Epithelial cell of esophagus (primary cell): ENCODE measurements at regions not wholly inside any gene's neighbourhood (a gene's known extent, or its start where the extent isn't known, plus 50 kb on each side); places are given as distances from the start of the nearest gene placed in this dataset.

Experiments
- DNase-seq: peaks from one replicate; pipeline ENCODE4 v3.0.0; 2010; ENCODE audit warnings: low read depth
- H3K4me3 ChIP-seq: 2 replicates; pipeline ENCODE4 v1.5.1; 2011; ENCODE audit warnings: mild to moderate bottlenecking, low read length, control low read depth
- TF ChIP-seq, protein P1 (sequence below): IDR thresholded peaks from 2 replicates; pipeline ENCODE4 v1.5.1; 2011; ENCODE audit warnings: low read depth, mild to moderate bottlenecking, low read length, control low read depth, inconsistent platforms; ENCODE audit not compliant: insufficient read depth; ENCODE audit errors: missing control alignments

DNA sequence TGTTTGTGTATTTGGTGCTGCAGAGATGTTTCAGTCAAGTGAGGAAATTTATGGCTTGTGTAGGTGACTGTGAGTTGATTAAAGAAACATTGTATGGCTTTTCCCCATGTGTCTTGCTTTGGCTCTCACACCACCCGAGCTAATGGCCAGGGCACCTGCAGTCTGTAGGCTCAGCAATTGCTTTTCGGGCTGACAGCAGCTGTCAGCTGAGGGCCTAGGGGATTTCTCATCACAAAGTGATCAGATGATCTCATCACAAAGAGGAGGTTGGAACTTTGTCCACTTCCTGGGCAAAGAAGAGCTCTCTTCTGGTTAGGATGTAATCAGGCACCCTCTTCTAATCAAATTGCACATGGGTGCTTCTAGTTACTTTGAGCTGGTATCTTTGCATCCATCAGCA is 632.2 kb downstream of the SLC4A3 start:
- no peak overlapping the region for H3K4me3 ChIP-seq
- DNase-seq = no peak
- TF ChIP-seq, protein P1, sequence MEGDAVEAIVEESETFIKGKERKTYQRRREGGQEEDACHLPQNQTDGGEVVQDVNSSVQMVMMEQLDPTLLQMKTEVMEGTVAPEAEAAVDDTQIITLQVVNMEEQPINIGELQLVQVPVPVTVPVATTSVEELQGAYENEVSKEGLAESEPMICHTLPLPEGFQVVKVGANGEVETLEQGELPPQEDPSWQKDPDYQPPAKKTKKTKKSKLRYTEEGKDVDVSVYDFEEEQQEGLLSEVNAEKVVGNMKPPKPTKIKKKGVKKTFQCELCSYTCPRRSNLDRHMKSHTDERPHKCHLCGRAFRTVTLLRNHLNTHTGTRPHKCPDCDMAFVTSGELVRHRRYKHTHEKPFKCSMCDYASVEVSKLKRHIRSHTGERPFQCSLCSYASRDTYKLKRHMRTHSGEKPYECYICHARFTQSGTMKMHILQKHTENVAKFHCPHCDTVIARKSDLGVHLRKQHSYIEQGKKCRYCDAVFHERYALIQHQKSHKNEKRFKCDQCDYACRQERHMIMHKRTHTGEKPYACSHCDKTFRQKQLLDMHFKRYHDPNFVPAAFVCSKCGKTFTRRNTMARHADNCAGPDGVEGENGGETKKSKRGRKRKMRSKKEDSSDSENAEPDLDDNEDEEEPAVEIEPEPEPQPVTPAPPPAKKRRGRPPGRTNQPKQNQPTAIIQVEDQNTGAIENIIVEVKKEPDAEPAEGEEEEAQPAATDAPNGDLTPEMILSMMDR = no peak

DNA sequence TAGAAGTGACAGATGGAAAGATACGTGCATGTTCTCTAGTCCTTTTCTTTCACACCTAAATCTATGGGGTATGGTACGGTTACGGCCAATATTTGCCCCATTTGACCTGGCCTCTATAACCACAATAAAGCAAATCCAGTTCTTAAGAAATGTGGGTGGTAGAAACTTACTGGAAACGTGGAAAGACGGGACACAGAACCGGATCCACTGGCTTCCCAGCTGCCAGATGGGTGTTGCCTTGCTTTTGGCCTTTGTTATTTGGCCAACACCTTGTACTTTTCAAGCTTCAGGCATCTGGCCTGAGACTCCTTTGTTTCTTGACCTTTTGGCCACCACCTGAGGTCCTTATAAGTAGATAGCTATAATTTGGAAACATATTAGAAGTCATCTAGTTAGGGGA is 635.9 kb downstream of the SLC4A3 start:
- TF ChIP-seq, protein P1 = no peak
- DNase-seq = peak; percentile 27
- no peak overlapping the region for H3K4me3 ChIP-seq

DNA sequence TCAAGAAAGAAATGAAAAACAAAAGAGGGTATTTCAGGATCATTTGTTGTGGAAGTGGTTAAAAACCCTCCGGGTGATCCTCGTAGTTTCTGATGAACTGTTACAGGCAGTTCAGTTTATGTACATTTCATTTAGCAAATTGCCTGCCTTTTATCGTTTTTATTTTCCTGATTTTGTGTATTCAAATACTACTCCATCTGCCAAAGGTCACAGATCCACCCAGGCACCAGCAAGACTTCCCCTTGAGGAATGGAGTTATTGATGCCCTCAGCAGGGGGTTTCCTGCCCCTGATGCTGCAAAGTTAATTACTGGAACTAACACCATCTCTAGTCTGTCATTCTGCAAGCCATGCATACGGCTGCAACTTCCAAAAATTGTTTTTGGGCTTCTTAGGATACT is 641.9 kb downstream of the SLC4A3 start:
- DNase-seq = no peak
- no peak overlapping the region for H3K4me3 ChIP-seq
- TF ChIP-seq, protein P1 = no peak

DNA sequence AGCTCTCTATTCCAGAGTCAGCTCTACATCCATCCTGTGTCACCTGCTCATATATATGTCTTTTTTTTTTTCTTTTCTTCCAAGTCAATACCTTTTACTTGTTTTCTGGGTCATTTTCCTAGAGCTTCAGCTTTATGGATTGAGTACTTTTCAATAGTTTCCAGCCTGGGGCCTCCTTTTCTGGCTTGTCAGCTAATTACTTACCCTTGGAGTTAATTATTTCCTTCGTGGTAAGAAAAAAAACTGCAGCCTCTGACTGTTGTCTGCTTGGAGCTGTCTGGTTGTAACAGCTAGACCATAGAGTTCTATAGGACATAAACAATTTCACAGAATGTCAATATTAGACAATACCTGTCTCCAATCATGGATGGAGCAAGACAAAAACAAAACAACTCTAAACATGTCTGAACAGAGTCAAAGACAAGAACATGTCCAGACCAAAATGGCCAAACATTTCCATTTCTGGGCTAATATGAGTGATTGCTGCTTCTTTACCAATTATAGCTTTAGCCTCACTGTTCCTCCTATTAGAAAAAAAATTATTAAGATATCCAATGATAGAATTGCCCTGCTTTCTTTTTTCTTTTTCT is 643.1 kb downstream of the SLC4A3 start:
- TF ChIP-seq, protein P1 = no peak
- H3K4me3 ChIP-seq = no peak overlapping the region
- peak; percentile 89 for DNase-seq

DNA sequence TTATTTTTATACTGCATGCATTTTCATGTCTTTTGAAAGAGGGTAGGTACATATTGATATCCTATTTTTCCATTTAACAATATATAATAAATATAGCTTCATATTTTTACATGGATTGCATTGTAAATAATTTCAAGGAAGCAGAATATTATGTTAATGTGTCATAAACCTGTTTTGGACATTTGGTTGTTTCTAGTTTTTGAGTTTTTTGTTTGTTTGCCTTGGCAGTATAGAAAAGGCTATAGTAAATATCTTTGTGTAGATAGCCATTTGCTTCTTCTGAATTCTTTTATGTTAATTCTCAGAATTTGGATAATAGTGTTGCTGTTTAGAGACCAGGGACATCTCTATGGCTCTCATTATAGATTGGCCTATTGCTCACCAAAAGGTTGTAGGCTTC is 645.2 kb downstream of the SLC4A3 start:
- no peak overlapping the region for H3K4me3 ChIP-seq
- TF ChIP-seq, protein P1 = no peak
- no peak for DNase-seq

DNA sequence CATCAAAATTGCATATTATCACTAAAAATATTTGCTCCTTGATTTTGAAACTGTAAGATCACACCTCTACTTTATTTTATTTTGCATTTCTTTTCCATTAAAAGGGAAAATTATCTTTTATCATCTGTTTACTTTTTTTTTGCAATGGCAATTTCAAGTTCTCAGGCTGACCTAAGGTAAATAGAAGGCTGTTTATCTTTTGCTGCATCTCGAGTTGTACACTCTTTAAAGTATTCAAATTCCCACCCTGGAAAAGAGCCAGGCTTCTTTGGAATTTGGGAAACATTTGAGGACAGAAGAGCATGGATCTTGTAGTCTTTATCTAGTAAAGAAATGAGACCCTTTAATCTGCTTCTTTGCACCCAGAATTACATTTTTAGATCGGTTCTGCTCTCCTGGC is 645.7 kb downstream of the SLC4A3 start:
- H3K4me3 ChIP-seq = no peak overlapping the region
- no peak for DNase-seq
- TF ChIP-seq, protein P1 = no peak

DNA sequence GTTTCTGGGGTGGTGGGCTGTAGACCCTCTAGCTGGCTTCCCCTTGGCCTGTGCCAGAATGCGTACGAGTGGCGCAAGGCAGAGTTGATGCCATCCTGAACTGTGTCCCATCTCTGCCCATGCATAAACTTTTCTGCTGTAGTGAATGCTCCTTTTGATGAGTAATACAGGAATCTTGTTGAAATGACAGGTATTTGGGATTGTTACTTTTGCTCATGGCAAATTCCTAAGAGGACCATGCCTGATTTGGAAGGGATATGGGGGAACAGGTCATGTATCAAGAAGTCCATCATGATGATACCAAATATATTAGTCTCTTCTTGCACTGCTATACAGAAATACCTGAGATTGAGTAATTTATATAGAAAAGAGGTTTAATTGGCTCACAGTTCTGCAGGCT is 648.0 kb downstream of the SLC4A3 start:
- no peak overlapping the region for H3K4me3 ChIP-seq
- TF ChIP-seq, protein P1 = no peak
- DNase-seq = peak; percentile 67
